ENCODE measurements at regions not wholly inside any gene's neighbourhood (a gene's known extent, or its start where the extent isn't known, plus 50 kb on each side); places are given as distances from the start of the nearest gene placed in this dataset.
"Not testable (repeated sequence)": the region's sequence is repeated elsewhere in the genome, so short reads cannot be mapped to it uniquely, and the experiment has no call there.

DNA sequence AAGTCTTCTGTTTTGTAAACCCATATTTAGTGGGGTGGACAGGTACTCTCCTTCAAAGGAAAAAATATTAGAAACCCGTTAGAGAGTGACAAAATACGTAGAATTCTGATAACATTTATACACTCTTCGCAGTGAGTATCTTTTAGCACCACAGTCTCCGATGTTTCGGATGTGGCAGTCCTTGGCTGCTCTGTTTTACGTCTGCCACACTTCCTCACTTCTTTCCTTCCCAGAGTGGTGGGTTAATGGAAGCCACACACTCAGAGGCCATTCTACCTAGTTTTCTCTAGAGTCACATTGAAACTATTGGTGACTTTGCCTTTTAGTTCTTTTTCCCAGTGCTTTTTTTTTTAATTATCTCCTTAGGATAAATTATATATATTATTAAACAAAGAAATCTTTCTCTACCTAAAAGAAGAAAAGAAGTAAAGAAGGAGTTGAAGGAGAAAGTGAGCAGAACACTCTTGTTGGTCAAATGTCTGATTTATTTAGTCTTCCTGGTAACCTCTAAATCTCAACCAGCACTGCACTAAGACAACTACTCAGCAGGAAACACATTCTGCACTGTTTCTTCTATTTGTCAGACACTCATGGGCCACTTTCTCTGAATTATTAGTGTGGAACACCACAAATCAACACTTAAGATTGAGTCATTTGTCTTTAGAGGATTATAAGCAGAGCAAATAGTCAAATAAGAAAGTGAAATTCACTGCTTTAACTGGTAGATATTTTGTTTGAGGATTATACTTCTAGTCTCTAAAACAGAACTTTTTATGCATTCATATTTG lies 451.3 kb upstream of the TMEFF2 start:
- no peak for DNase-seq

- DNase-seq = no peak
Observed at GRCh38 chr2:192634557-192634956, 439.8 kb upstream of the TMEFF2 start.

DNA sequence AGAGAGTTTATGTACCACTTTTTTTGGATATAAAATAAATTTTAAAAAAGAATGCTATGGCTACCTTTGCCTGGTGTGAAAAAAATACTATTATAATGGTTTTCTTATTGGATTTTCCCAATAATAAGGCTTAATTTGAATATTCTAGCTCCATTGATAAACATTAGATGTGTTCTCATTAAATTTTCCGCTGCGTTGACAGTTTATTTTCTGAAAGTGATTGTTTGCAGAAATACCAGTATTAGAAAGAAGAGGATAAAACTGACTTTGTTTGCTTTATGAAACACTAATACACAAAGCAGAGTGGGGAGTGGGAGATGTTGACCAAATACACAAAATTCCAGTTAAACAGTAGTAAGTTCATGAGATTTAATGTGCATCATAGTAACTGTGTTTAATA lies 433.3 kb upstream of the TMEFF2 start:
- DNase-seq = no peak

DNA sequence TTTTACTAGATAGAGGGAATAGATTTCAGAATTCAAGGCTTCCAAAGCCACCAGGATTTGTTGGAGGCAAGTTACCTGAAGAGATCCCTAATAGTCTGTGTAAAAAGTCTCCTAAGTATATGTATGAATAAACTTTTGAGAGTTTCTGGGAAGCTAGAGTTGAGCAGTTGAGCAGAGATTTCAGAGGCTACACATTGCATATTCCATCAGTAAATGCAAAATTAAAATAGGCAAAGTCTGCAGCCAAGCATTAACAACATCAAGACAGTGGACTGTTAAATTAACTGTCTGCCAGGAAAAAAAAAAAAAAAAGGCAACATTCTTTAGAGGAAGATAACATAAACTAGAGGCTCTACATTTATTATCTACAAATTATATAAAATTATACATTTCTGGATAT lies 420.4 kb upstream of the TMEFF2 start:
- no peak for DNase-seq

DNA sequence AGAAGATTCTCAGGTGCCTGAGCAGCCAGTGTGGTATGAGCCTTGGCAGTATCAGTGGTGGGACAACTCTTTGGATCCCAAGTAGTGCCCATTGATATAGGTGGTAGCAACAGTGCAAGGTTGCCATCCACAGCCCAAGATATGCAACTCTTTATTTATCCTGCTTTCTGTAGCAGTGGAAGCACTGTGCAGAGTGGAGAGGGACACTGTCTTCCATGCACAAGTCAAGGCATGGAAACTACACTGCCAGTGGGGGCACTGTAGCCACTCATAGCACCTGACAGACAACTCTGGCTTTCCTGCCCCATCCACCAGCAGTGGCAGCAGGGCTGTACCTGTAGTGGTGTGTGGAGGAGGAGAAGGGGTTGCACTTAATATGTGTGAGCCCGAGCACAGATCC lies 409.6 kb upstream of the TMEFF2 start:
- DNase-seq = no peak

- DNase-seq = not testable (repeated sequence)
Observed at GRCh38 chr2:192598649-192599048, 403.9 kb upstream of the TMEFF2 start.

DNA sequence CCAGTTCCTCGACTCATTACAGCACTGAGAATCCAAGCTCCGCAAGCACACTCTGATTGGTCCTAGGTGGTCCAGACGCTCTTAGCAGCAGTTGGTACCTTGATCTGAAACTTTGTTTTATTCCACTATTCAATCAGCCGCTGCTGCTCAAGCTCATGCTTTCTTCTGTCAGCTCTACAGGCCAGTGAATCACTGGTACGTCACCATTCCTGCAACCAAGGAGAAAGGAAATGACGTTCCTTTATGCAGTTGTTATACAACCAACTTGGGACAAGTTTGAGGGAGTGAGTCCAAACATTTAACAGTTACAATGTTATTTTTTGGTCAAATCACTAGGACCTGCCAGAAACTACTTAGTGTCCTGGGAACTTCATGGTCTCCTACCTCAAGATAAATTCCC lies 398.8 kb upstream of the TMEFF2 start:
- no peak for DNase-seq

DNA sequence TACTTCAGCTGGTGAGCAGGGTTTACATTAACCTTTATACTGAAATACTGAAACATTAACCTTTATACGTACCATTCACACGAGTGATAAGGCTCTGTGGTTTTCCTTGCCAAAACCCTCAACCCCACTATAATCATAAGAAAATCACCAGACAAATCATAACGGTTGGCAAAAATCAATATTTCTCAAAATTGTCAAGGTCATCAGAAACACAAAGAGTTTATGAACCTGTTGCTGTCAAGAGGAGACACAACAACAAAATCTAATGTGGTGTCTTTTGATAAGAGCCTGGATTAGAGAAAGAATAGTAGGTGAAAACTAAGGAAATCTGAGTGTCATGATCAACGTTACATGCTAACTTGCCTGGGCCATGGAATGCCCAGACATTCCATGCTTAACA lies 396.9 kb upstream of the TMEFF2 start:
- no peak for DNase-seq

DNA sequence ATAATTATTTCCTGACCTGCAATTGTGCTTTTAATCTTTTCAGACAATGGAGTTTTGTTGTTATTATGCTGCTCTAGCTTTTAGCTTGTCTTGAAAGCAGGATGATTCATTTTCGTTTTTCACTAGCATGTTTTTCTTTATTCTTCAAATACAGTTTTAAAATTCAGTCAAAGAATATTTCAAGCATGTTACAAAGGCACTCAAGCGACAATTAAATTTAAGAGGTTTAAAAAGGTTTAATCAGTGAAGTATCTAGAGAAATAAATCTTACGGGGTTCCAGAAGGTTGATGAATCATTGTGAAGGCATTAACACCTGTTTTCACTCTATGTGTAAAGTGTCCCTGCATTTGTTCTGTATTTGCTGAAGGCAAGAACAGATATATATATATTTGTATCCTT lies 390.7 kb upstream of the TMEFF2 start:
- no peak for DNase-seq

DNA sequence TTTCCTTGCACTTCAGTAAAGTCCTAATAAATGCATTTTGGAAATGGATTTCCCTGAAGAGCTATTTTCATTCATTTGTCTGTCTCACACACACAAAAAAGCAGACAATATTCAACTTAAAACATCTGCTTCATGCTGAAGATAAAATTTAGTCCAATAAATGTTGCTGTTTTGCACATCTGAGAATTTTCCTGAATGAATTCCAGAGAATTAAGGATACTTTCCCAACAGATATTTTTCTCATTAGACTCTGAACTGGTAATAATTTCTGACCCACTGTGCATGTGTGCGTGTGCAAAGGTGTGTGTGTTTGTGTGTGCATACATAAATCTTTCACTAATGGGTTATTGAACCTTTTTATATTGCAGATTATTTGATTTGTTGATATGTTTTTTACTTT lies 390.2 kb upstream of the TMEFF2 start:
- DNase-seq = no peak

DNA sequence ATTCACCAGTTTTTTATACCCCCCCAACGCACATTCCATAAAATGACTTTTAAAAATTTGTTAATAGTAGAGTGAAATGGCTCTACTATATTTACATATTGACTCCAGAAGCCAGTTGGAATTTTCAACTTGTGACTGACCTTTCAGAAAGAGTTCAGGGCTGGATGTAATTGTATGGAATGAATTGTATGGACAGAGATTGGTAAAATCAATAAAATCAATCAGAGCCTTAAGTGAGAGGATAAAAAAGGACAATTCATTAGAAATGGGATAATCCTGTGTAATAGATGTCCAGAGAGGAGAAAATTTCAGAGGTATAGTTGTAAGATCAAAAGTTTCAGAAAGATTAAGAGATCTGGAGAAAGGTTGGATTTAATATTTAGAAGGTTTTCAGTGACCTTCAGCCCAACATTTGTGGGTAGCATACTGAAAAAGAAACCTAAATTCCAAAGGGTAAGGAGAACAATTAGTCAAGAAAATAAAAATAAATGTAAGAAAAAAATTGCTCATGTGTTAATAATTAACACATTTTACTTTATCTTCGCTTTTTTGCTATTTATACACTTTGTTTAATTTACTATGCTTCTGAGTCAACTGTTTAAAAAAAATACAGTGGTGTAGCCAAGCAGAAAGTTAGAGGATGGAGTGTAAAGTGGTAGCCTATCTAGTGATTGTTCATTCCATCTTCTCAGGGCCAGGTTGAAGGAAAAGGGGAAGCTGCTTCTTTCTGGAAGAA lies 385.4 kb upstream of the TMEFF2 start:
- DNase-seq = no peak

DNA sequence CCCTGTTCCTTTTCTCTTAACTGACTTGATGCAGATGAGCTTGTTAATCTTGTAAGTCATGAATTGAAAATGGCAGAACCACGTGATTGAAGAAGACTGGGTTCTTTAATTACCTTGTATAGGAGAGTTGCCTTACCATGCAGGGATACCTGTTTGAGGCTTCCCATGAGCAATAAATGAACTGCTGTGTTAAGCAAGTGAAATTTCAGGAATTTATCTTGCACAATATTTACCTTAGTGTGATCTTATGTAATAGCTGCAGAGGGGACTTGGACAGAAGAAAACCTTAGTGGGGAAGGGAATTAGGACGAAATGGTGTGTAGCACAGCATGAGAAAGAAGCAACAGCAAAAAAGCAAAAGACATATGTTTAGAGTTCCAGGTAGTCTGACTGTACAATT lies 384.0 kb upstream of the TMEFF2 start:
- no peak for DNase-seq

DNA sequence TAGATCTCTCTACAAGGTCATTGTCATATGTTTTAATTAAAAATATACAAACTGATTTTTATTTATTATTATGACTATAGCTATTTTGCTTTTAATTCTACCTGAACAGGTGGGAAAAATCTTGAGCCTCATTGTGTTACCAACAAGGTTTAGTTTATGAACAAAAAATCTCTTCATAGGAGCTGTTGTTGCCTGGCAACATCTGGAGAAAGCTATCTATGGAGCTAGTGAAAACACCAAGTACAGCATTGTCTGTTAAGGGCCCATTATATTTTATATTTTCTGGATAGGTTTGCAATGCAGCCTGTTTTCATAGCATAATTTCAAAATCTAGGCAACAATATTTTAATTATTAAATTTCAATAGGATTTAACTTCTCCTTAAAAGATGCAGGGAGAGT lies 383.0 kb upstream of the TMEFF2 start:
- no peak for DNase-seq

DNA sequence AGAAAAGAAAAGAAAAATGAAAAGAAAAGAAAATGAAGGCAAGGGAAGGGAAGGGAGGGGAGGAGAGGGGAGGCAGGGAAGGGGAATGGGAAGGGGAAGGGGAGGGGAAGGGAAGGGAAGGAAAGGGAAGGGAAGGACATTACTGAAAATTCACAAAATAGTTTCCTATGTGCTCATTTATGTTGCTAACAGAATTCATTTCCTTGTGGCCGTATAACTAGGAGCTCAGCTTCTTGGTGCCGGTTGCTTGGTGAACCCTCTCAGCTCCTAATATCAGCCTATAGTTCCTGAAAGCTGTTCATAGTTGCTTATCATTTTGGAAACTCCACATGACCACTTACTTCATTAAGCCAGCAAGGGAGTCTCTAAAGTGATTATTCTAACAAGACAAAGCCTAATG lies 379.8 kb upstream of the TMEFF2 start:
- no peak for DNase-seq

DNA sequence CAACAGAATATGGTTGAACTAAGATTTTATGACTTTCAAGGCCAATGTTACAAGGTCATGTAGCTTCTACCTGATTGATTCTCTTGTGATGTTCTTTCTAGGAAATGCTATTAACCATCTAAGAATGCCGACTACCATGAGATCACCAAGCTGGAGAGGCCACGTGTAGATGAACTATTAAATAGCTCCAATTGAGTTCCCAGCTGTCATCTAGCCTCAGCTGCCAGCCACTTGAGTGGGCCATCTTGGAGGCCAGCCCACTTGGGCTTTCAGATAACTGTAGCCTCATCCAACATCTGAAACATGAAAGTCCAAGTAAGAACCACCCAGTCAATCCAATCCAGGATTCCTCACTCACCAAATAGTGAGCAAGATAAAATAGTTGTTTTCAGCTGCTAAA lies 376.9 kb upstream of the TMEFF2 start:
- DNase-seq = no peak

- no peak for DNase-seq
Observed at GRCh38 chr2:192570788-192571187, 376.1 kb upstream of the TMEFF2 start.

DNA sequence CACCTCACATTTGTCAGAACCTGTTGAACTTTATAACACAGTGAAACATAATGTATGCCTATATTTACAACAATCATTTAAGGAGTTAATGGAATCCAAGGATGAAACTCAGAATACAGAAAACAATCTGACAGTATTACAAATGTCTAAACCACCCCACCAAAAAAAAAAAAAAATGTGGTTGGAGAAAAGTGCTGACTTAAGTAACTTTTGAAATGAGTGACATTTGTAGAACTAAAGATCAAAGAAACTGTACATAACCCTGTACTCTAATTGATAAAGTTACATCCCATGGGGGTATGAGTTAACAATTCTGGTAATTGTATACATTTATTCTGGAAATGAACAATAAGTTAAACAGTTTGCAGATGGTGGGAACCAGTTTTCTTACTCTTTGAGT lies 372.1 kb upstream of the TMEFF2 start:
- no peak for DNase-seq

DNA sequence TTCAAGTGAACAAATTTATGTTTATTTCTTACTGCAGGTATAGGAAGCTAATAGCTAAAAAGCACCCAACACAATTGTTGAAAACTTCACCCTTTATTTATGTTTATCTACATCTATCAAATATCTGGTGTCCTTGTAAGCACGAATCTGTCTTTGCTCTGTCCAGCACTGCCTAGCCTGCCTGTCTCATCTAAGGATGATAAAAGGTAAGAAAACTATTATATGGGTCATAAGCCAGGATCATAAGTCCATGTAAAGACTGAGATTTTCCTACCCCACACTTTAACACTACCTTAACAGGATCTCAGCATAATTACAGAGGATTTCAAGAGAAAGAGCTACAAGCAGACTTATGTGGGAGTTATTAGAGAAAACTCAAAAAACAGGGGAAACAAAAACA lies 365.6 kb upstream of the TMEFF2 start:
- DNase-seq = no peak

GRCh38 chr2:192559587-192559986 lies 364.9 kb upstream of the TMEFF2 start:
- no peak for DNase-seq

- DNase-seq = no peak
Observed at GRCh38 chr2:192558637-192559036, 363.9 kb upstream of the TMEFF2 start.

DNA sequence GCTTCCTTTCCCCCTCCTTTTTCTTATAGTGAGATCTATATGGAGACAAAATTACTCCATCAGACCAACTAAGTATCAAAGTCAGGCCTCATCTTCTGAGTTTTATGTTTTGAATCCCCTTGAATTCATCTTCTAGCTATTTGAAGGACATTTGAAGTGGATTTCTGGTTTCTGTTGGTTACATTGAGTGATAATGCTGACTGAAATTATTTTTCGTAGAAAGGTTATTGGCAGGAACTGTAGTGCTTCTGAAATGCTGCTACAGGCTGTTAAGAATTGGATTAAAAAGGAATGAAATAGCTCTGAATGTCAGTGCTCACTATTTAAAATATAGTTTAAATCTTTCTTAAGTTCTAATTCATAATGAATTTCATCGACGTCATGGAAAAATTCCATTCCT lies 361.0 kb upstream of the TMEFF2 start:
- DNase-seq = no peak

DNA sequence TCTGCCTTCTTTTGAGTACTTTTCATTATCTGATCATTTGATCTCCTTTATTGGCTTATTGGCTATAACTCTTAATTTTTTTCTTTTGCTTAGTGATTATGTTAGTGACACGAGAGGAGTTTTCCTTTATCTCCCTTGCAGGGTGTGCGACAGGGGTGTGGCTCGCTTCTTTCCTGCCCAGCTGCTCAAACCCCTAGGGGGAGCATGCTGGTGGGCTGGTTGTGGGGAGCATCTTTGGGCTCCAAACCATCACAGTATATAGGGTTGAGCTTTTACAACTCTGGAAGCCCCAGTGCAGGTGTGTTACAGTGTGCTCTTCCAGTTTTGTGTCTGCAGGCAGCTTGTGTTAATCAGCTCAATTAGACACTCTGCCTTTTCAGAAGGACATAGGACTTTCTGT lies 357.0 kb upstream of the TMEFF2 start:
- DNase-seq = no peak

- DNase-seq = no peak
Observed at GRCh38 chr2:192546565-192546964, 351.8 kb upstream of the TMEFF2 start.

- no peak for DNase-seq
Observed at GRCh38 chr2:192544371-192544955, 349.7 kb upstream of the TMEFF2 start.
